Choroid plexus epithelial cell (primary cell): ENCODE measurements at regions not wholly inside any gene's neighbourhood (a gene's known extent, or its start where the extent isn't known, plus 50 kb on each side); places are given as distances from the start of the nearest gene placed in this dataset.

Experiments
- DNase-seq: peaks from one replicate; pipeline ENCODE4 v3.0.0-alpha.2; 2010; ENCODE audit warnings: low read depth
- H3K4me3 ChIP-seq: 2 replicates; pipeline ENCODE4 v1.5.1; 2011; ENCODE audit warnings: low read depth, mild to moderate bottlenecking, control low read depth, low read length, moderate library complexity
- CTCF ChIP-seq: conservative IDR thresholded peaks from 2 replicates; pipeline ENCODE4 v1.5.1; 2011; ENCODE audit warnings: low read depth, mild to moderate bottlenecking, control low read depth, inconsistent platforms, low read length, moderate library complexity

- no peak for DNase-seq
- no peak for TF ChIP-seq CTCF
- H3K4me3 ChIP-seq: no peak overlapping the region
Measured at GRCh38 chr12:111172786-111173185, 196.1 kb downstream of the PHETA1 start.

- no peak for TF ChIP-seq CTCF
- no peak overlapping the region for H3K4me3 ChIP-seq
- DNase-seq: no peak
Measured at GRCh38 chr12:111171832-111172231, 197.1 kb downstream of the PHETA1 start.

- no peak for DNase-seq
- H3K4me3 ChIP-seq: no peak overlapping the region
- TF ChIP-seq CTCF: no peak
Measured at GRCh38 chr12:111171345-111171744, 197.6 kb downstream of the PHETA1 start.

- TF ChIP-seq CTCF: no peak
- no peak for DNase-seq
- H3K4me3 ChIP-seq: no peak overlapping the region
Measured at GRCh38 chr12:111170543-111170942, 198.4 kb downstream of the PHETA1 start.

- no peak overlapping the region for H3K4me3 ChIP-seq
- TF ChIP-seq CTCF: no peak
- DNase-seq: no peak
Measured at GRCh38 chr12:111169456-111169855, 199.4 kb downstream of the PHETA1 start.

GRCh38 chr12:111169032-111169431 lies 199.9 kb downstream of the PHETA1 start:
- DNase-seq: no peak
- H3K4me3 ChIP-seq: no peak overlapping the region
- no peak for TF ChIP-seq CTCF

GRCh38 chr12:111168009-111168900 lies 200.6 kb downstream of the PHETA1 start:
- TF ChIP-seq CTCF: no peak
- no peak for DNase-seq
- no peak overlapping the region for H3K4me3 ChIP-seq
